ENCODE measurements at regions not wholly inside any gene's neighbourhood (a gene's known extent, or its start where the extent isn't known, plus 50 kb on each side); places are given as distances from the start of the nearest gene placed in this dataset.

DNA sequence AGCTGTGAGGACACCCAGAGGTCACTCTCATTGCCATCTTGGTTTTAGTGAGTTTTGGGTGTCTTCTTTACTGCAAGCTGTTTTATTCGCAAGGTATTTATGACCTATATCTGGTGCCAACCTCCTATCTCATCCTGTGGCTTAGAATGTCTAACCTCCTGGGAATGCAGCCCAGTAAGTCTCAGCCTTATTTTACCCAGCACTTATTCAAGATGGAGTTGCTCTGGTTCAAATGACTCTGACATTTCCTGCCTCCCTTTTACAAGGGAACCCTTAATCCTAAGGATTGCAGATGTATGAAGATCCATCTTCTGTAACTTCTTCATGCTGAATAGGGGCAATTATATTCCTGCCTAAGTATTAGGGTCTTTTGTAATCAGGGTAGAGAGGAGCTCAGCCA lies 708.0 kb downstream of the TMEM182 start:
- no peak overlapping the region for H3K4me3 Mint-ChIP-seq
- H3K27ac Mint-ChIP-seq = no peak overlapping the region
- Histone ChIP-seq H3K9me3 (ENCODE audit: control insufficient read depth, insufficient read depth, low read length) (peaks cover 3% of the 10 kb centered on the region), H3K27me3 (ENCODE audit: control insufficient read depth, insufficient read depth, low read length) (no peaks in the 10 kb centered on the region), H3K36me3 (ENCODE audit: control insufficient read depth, insufficient read depth, low read length) (no peaks in the 10 kb centered on the region), H3K27ac (ENCODE audit: low read length) (no peak overlapping the region), H3K4me1 (ENCODE audit: control insufficient read depth, insufficient read depth, low read length) (no peaks in the 10 kb centered on the region), H3K4me3 (ENCODE audit: low read length) (no peak overlapping the region)
- no peaks in the 10 kb centered on the region for H3K27me3 Mint-ChIP-seq (ENCODE audit: low read depth in 2 of 2)
- peaks cover 9 to 12% of the 10 kb centered on the region in 2 donors for H3K9me3 Mint-ChIP-seq
- no peaks in the 10 kb centered on the region for H3K36me3 Mint-ChIP-seq
- 100% methylated on average over 1 of the region's 1 CpG for WGBS (ENCODE audit: insufficient coverage)
- intact Hi-C loops (cut with micrococcal nuclease) = no loop called here
- no peak for DNase-seq
- no peaks in the 10 kb centered on the region for H3K4me1 Mint-ChIP-seq
- TF ChIP-seq, protein P1, sequence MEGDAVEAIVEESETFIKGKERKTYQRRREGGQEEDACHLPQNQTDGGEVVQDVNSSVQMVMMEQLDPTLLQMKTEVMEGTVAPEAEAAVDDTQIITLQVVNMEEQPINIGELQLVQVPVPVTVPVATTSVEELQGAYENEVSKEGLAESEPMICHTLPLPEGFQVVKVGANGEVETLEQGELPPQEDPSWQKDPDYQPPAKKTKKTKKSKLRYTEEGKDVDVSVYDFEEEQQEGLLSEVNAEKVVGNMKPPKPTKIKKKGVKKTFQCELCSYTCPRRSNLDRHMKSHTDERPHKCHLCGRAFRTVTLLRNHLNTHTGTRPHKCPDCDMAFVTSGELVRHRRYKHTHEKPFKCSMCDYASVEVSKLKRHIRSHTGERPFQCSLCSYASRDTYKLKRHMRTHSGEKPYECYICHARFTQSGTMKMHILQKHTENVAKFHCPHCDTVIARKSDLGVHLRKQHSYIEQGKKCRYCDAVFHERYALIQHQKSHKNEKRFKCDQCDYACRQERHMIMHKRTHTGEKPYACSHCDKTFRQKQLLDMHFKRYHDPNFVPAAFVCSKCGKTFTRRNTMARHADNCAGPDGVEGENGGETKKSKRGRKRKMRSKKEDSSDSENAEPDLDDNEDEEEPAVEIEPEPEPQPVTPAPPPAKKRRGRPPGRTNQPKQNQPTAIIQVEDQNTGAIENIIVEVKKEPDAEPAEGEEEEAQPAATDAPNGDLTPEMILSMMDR (IDR thresholded peaks at IDR 0.05) = no peak
- no peak for ATAC-seq

DNA sequence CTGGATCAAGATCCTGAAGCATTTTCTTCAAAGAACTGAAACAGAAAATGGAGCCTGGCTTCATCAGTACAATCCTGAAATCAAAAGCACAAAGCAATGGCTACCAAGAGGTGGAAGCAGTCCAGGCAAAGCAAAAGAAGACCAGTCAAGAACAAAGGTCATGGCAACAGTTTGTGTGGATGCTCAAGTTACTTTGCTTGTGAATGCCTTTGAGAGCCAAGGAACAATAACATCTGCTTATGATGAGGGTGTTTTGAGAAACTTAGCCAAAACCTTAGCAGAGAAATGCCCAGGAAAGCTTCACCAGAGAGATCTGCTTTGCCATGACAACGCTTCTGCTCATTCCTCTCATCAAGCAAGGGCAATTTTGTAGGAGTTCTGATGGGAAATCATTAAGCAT lies 723.1 kb downstream of the TMEM182 start:
- no peaks in the 10 kb centered on the region for H3K27me3 ChIP-seq (ENCODE audit: control insufficient read depth, insufficient read depth, low read length)
- Mint-ChIP-seq H3K4me1 (no peaks in the 10 kb centered on the region), H3K36me3 (no peaks in the 10 kb centered on the region), H3K4me3 (no peak overlapping the region), H3K27ac (no peak overlapping the region), H3K27me3 (ENCODE audit: low read depth in 2 of 2) (no peaks in the 10 kb centered on the region), H3K9me3 (peaks cover 8 to 9% of the 10 kb centered on the region in 2 donors)
- TF ChIP-seq, protein P1 (IDR thresholded peaks at IDR 0.05) = no peak
- no peaks in the 10 kb centered on the region for H3K36me3 ChIP-seq (ENCODE audit: control insufficient read depth, insufficient read depth, low read length)
- H3K9me3 ChIP-seq (ENCODE audit: control insufficient read depth, insufficient read depth, low read length) = no peaks in the 10 kb centered on the region
- no peak overlapping the region for H3K4me3 ChIP-seq (ENCODE audit: low read length)
- ATAC-seq (no peak), DNase-seq (no peak)
- 75% methylated on average over 1 of the region's 1 CpG for WGBS (ENCODE audit: insufficient coverage)
- no peaks in the 10 kb centered on the region for H3K4me1 ChIP-seq (ENCODE audit: control insufficient read depth, insufficient read depth, low read length)
- intact Hi-C loops (cut with micrococcal nuclease) = no loop called here
- no peak overlapping the region for H3K27ac ChIP-seq (ENCODE audit: low read length)

DNA sequence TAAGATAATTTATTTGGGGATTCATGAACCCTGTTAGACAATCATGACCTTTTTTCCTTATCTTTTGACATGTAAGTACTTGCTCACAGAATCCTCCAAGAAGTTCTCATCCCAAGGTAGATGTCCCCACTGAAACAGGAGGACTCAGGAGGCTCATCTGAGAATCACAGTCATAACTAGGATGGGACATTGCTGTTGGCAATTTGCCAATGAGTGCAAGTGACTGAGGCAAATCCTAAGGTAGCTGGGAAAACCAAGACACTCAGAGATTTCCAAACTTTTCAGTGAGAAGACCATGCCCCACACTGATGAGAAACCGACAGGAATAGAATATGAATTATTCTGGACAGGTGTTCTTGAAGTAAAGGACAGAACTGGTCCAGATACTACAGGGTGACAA lies 735.0 kb downstream of the TMEM182 start:
- TF ChIP-seq, protein P1 (IDR thresholded peaks at IDR 0.05) = no peak
- Histone ChIP-seq H3K4me1 (ENCODE audit: control insufficient read depth, insufficient read depth, low read length) (no peaks in the 10 kb centered on the region), H3K4me3 (ENCODE audit: low read length) (no peak overlapping the region), H3K36me3 (ENCODE audit: control insufficient read depth, insufficient read depth, low read length) (no peaks in the 10 kb centered on the region), H3K27ac (ENCODE audit: low read length) (no peak overlapping the region), H3K27me3 (ENCODE audit: control insufficient read depth, insufficient read depth, low read length) (no peaks in the 10 kb centered on the region), H3K9me3 (ENCODE audit: control insufficient read depth, insufficient read depth, low read length) (no peaks in the 10 kb centered on the region)
- H3K9me3 Mint-ChIP-seq = peaks cover 12 to 13% of the 10 kb centered on the region in 2 donors
- H3K27me3 Mint-ChIP-seq (ENCODE audit: low read depth in 2 of 2) = no peaks in the 10 kb centered on the region
- WGBS (ENCODE audit: insufficient coverage) = 89% methylated on average over 1 of the region's 1 CpG
- H3K36me3 Mint-ChIP-seq = no peaks in the 10 kb centered on the region
- no peak overlapping the region for H3K27ac Mint-ChIP-seq
- H3K4me1 Mint-ChIP-seq = no peaks in the 10 kb centered on the region
- intact Hi-C loops (cut with micrococcal nuclease) = no loop called here
- DNase-seq (no peak), ATAC-seq (no peak)
- H3K4me3 Mint-ChIP-seq = no peak overlapping the region

DNA sequence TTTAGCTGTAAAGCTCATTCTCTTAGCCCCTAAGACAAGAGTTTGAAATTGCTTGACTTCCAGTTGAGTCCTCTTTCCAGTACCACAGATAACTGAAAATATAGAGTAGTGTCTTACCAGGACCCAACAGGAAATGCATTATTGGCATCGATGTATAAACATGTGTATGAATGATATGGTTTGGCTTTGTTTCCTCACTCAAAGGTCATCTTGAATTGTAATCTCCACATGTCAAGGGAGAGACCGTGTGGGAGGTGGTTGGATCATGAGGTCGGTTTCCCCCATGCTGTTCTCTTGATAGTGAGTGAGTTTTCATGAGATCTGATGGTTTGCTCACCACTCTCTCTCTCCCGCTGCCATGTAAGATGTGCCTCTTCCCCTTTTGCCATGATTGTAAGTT lies 745.0 kb downstream of the TMEM182 start:
- no peak for DNase-seq
- Histone ChIP-seq H3K36me3 (ENCODE audit: control insufficient read depth, insufficient read depth, low read length) (no peaks in the 10 kb centered on the region), H3K9me3 (ENCODE audit: control insufficient read depth, insufficient read depth, low read length) (no peaks in the 10 kb centered on the region), H3K27ac (ENCODE audit: low read length) (no peak overlapping the region), H3K4me3 (ENCODE audit: low read length) (no peak overlapping the region), H3K27me3 (ENCODE audit: control insufficient read depth, insufficient read depth, low read length) (no peaks in the 10 kb centered on the region), H3K4me1 (ENCODE audit: control insufficient read depth, insufficient read depth, low read length) (no peaks in the 10 kb centered on the region)
- H3K4me1 Mint-ChIP-seq = no peaks in the 10 kb centered on the region
- peaks cover 2 to 11% of the 10 kb centered on the region in 2 donors for H3K9me3 Mint-ChIP-seq
- intact Hi-C loops (cut with micrococcal nuclease) = no loop called here
- no peak overlapping the region for H3K27ac Mint-ChIP-seq
- no peaks in the 10 kb centered on the region for H3K36me3 Mint-ChIP-seq
- TF ChIP-seq, protein P1 (IDR thresholded peaks at IDR 0.05) = no peak
- no peak overlapping the region for H3K4me3 Mint-ChIP-seq
- WGBS (ENCODE audit: insufficient coverage) = 51% methylated on average over 3 of the region's 4 CpGs
- no peaks in the 10 kb centered on the region for H3K27me3 Mint-ChIP-seq (ENCODE audit: low read depth in 2 of 2)
- ATAC-seq = no peak

All from natural killer cell (primary cell).